Endothelial cell (in vitro differentiated cells): ENCODE measurements at regions not wholly inside any gene's neighbourhood (a gene's known extent, or its start where the extent isn't known, plus 50 kb on each side); places are given as distances from the start of the nearest gene placed in this dataset.
A peak's percentile ranks its signal among the peaks of the same experiment; 100 is the strongest.

Source experiments
- DNase-seq: peaks from one replicate; pipeline ENCODE4 v3.0.0; 2021; ENCODE audit warnings: low spot score
- H3K27ac Mint-ChIP-seq: one replicate; pipeline ENCODE4 v1.8.0; 2021; ENCODE audit warnings: mixed read lengths, inconsistent platforms; ENCODE audit not compliant: unreplicated experiment
- H3K27me3 Mint-ChIP-seq: one replicate; pipeline ENCODE4 v1.8.0; 2021; ENCODE audit warnings: mild to moderate bottlenecking, moderate library complexity, mixed read lengths, inconsistent platforms; ENCODE audit not compliant: unreplicated experiment
- H3K36me3 Mint-ChIP-seq: one replicate; pipeline ENCODE4 v1.8.0; 2021; ENCODE audit warnings: mild to moderate bottlenecking, low read depth, mixed read lengths, inconsistent platforms; ENCODE audit not compliant: unreplicated experiment
- H3K4me1 Mint-ChIP-seq: one replicate; pipeline ENCODE4 v1.8.0; 2021; ENCODE audit warnings: mild to moderate bottlenecking, mixed read lengths, inconsistent platforms; ENCODE audit not compliant: unreplicated experiment
- H3K4me3 Mint-ChIP-seq: one replicate; pipeline ENCODE4 v1.8.0; 2021; ENCODE audit warnings: mild to moderate bottlenecking, mixed read lengths, inconsistent platforms; ENCODE audit not compliant: unreplicated experiment
- H3K9me3 Mint-ChIP-seq: one replicate; pipeline ENCODE4 v1.8.0; 2021; ENCODE audit warnings: mixed read lengths, inconsistent platforms; ENCODE audit not compliant: unreplicated experiment
- CTCF ChIP-seq: fragments of 200-600 bp; sonication (generic); IDR thresholded peaks from one replicate; pipeline ENCODE4 v1.5.0; 2021; ENCODE audit warnings: antibody characterized with exemption; ENCODE audit not compliant: unreplicated experiment

DNA sequence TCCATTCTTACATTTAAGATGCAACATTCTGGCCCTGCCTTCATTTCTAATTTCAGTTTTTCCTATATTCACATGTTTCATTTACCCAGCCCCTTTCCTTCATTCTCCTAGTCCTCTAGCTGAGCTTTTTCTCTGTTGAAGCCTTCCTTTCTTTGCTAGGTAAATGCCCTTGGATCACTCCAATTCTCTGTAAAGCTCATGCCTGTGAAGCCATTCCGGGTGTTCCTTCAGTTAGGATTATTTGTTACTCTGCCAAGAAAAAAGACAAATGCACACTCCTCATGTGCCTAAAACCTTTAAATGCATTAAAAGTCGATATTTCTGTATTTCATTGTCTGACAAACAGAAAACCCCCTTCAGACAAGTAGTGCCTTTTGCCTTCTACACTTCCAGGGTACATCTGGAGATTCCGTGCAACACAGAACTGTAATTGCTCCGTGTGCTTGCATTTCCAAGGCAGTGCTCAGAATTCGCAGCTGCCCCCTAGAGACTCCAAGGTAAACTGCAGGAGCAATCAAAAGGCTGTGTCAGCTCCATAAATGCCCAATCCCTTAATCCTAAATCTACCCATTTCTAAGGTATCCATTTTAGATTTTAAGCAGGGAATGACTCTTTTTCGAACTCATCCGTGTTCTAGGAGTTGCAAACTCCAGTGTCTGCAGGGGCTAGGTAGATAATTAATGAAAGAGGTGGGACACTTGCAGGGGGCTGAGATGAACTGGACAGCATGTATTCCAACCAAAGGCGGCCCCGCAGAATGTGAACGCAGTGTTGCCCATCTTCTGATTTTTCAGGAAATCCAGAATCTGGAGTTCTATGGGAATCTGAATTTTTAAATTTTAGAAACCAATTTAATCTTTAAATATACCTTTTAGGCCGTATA, 320.2 kb downstream of the GRIN2B start:
- Mint-ChIP-seq H3K27ac (no peak overlapping the region), H3K9me3 (no peaks in the 10 kb centered on the region), H3K4me1 (peaks cover 3% of the 10 kb centered on the region), H3K4me3 (no peak overlapping the region), H3K27me3 (no peaks in the 10 kb centered on the region), H3K36me3 (no peaks in the 10 kb centered on the region)
- TF ChIP-seq CTCF, result peak; percentile 80
- peak; percentile 58 for DNase-seq

- Mint-ChIP-seq H3K27ac (no peak overlapping the region), H3K9me3 (no peaks in the 10 kb centered on the region), H3K4me1 (peaks cover 3% of the 10 kb centered on the region), H3K36me3 (no peaks in the 10 kb centered on the region), H3K27me3 (no peaks in the 10 kb centered on the region), H3K4me3 (no peak overlapping the region)
- TF ChIP-seq CTCF, result no peak
- no peak for DNase-seq
Observed at GRCh38 chr12:13654456-13654855, 326.9 kb downstream of the GRIN2B start.

GRCh38 chr12:13652105-13652504, 329.3 kb downstream of the GRIN2B start:
- no peak for TF ChIP-seq CTCF
- no peak overlapping the region for H3K4me3 Mint-ChIP-seq

GRCh38 chr12:13635709-13636108, 345.7 kb downstream of the GRIN2B start:
- TF ChIP-seq CTCF, result no peak
- DNase-seq, result no peak
- no peak overlapping the region for H3K27ac Mint-ChIP-seq
- peaks cover 7% of the 10 kb centered on the region for H3K27me3 Mint-ChIP-seq
- peaks cover 7% of the 10 kb centered on the region for H3K4me1 Mint-ChIP-seq
- H3K36me3 Mint-ChIP-seq, result no peaks in the 10 kb centered on the region
- H3K4me3 Mint-ChIP-seq, result no peak overlapping the region
- no peaks in the 10 kb centered on the region for H3K9me3 Mint-ChIP-seq

More at GRCh38 chr12:13652105-13652504, 329.3 kb downstream of the GRIN2B start:
- H3K27me3 Mint-ChIP-seq, result no peaks in the 10 kb centered on the region
- DNase-seq, result no peak
- H3K36me3 Mint-ChIP-seq, result no peaks in the 10 kb centered on the region
- H3K27ac Mint-ChIP-seq, result no peak overlapping the region
- H3K4me1 Mint-ChIP-seq, result peaks cover 3% of the 10 kb centered on the region
- H3K9me3 Mint-ChIP-seq, result no peaks in the 10 kb centered on the region

GRCh38 chr12:13631873-13632272, 349.5 kb downstream of the GRIN2B start:
- Mint-ChIP-seq H3K9me3 (no peaks in the 10 kb centered on the region), H3K4me3 (no peak overlapping the region), H3K4me1 (peaks cover 7% of the 10 kb centered on the region), H3K36me3 (no peaks in the 10 kb centered on the region), H3K27me3 (peaks cover 10% of the 10 kb centered on the region), H3K27ac (no peak overlapping the region)
- no peak for DNase-seq
- TF ChIP-seq CTCF, result no peak
